ENCODE measurements at regions not wholly inside any gene's neighbourhood (a gene's known extent, or its start where the extent isn't known, plus 50 kb on each side); places are given as distances from the start of the nearest gene placed in this dataset.

DNA sequence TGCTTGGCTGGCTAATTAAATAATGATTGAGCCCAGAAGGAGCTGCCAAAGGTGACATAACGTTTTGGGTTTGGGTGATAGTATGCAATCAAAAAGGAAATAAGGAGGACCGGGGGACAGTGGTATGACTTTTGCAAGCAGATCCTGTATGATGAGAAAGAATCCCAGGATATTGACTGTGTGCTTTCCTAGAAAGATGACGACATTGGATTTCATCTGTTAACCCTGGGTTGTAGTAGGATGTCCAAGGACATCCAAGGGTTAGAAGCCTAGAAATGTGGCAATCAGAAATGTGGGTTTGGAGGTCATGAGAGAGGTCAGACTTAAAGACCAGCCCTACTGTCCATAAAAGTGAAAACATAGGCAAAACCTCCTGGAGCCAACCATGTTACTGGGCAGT, 50.3 kb upstream of the HMHB1 start:
- DNase-seq: no peak
- Mint-ChIP-seq H3K27ac (no peak overlapping the region), H3K4me3 (no peak overlapping the region), H3K9me3 (no peaks in the 10 kb centered on the region), H3K36me3 (ENCODE audit: low read depth) (no peaks in the 10 kb centered on the region), H3K4me1 (ENCODE audit: low read depth) (peaks cover 37% of the 10 kb centered on the region), H3K27me3 (ENCODE audit: insufficient read depth) (no peaks in the 10 kb centered on the region)
- TF ChIP-seq, protein P1, sequence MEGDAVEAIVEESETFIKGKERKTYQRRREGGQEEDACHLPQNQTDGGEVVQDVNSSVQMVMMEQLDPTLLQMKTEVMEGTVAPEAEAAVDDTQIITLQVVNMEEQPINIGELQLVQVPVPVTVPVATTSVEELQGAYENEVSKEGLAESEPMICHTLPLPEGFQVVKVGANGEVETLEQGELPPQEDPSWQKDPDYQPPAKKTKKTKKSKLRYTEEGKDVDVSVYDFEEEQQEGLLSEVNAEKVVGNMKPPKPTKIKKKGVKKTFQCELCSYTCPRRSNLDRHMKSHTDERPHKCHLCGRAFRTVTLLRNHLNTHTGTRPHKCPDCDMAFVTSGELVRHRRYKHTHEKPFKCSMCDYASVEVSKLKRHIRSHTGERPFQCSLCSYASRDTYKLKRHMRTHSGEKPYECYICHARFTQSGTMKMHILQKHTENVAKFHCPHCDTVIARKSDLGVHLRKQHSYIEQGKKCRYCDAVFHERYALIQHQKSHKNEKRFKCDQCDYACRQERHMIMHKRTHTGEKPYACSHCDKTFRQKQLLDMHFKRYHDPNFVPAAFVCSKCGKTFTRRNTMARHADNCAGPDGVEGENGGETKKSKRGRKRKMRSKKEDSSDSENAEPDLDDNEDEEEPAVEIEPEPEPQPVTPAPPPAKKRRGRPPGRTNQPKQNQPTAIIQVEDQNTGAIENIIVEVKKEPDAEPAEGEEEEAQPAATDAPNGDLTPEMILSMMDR (IDR thresholded peaks at IDR 0.05): no peak

GRCh38 chr5:143760755-143761154, 51.2 kb upstream of the HMHB1 start:
- no peaks in the 10 kb centered on the region for H3K36me3 Mint-ChIP-seq (ENCODE audit: low read depth)
- H3K27me3 Mint-ChIP-seq (ENCODE audit: insufficient read depth): no peaks in the 10 kb centered on the region
- H3K9me3 Mint-ChIP-seq: no peaks in the 10 kb centered on the region
- no peak overlapping the region for H3K27ac Mint-ChIP-seq
- no peak for DNase-seq
- TF ChIP-seq, protein P1 (IDR thresholded peaks at IDR 0.05): no peak
- H3K4me1 Mint-ChIP-seq (ENCODE audit: low read depth): peaks cover 37% of the 10 kb centered on the region
- H3K4me3 Mint-ChIP-seq: no peak overlapping the region

DNA sequence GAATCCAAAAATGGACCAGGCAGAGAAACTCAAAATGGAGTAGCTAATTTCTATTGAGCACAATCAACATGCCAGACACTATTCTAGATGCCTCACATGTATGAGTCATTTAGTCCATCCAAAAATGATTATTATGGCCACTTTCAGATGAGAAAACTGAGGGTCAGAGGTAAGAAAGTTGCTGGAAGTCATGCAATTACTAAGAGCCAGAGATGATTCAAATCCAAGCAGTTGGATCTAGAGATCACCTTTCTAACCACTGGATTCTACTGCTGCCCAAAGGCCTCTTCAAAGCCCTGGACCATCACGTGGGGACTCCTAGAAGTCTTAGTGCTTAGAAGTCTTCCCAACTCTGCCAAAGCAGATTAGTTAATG, 51.8 kb upstream of the HMHB1 start:
- no peaks in the 10 kb centered on the region for H3K27me3 Mint-ChIP-seq (ENCODE audit: insufficient read depth)
- H3K4me3 Mint-ChIP-seq: no peak overlapping the region
- TF ChIP-seq, protein P1 (IDR thresholded peaks at IDR 0.05): no peak
- peaks cover 37% of the 10 kb centered on the region for H3K4me1 Mint-ChIP-seq (ENCODE audit: low read depth)
- no peaks in the 10 kb centered on the region for H3K9me3 Mint-ChIP-seq
- H3K27ac Mint-ChIP-seq: no peak overlapping the region
- DNase-seq: no peak
- no peaks in the 10 kb centered on the region for H3K36me3 Mint-ChIP-seq (ENCODE audit: low read depth)

DNA sequence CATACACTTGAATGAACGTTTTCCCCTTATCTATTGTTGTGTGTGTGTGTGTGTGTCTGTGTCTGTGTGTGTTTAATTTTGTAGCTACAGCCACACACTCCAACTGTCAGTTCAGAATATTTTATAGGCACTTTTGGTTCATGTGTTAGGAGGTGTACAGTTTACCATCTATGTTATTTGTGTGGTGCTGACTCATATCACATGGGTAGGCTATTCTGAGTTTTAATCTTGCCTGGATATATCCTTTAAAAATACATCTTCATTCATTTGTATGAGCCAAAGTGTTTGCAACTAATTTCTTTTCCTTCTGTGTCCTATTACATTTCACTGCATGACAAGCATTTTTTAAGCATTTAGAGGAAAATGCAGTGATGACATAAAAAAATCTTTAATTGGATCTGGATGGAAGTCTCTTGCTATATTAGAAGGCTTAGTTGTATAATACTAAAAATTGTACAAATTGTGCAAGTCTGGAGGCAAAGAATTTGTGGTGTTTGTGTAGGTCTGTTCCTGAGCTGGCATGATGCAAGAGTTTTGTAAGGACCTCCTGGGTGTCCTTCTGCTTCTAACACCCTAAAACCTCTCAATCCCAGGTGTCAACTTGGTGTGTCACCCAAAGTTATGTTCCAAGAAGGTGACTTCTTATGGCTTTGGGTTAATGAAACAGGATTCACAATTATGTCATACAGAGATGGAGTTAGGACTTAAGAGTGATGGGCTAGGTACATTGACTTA, 52.4 kb upstream of the HMHB1 start:
- H3K36me3 Mint-ChIP-seq (ENCODE audit: low read depth): no peaks in the 10 kb centered on the region
- H3K27ac Mint-ChIP-seq: peak overlapping the region; percentile 2; the same call in 1 of the 2 replicates
- H3K27me3 Mint-ChIP-seq (ENCODE audit: insufficient read depth): no peaks in the 10 kb centered on the region
- H3K4me1 Mint-ChIP-seq (ENCODE audit: low read depth): peaks cover 37% of the 10 kb centered on the region
- TF ChIP-seq, protein P1 (IDR thresholded peaks at IDR 0.05): no peak
- DNase-seq: no peak
- no peaks in the 10 kb centered on the region for H3K9me3 Mint-ChIP-seq
- no peak overlapping the region for H3K4me3 Mint-ChIP-seq

DNA sequence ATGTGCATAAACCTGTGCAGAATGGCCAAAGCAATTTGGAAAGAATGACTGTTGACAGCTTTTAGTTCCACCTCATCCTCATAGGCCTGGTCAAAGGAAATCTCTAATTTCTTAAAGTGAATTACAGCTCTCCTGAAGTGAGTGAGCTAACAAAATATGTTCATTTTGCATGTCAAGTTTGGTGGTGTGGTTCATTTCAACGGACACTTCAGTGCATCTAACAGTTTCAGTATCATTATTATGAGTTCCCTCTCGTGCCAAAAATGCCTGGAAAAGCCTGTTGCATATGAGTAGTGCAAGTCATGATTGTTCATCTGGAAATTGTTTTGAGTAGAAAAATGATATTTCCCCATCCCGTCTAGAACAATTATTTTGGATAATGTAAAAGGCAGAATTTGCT, 53.2 kb upstream of the HMHB1 start:
- Mint-ChIP-seq H3K36me3 (ENCODE audit: low read depth) (no peaks in the 10 kb centered on the region), H3K27me3 (ENCODE audit: insufficient read depth) (no peaks in the 10 kb centered on the region), H3K27ac (peak overlapping the region; percentile 2; the same call in 1 of the 2 replicates), H3K9me3 (no peaks in the 10 kb centered on the region), H3K4me1 (ENCODE audit: low read depth) (peaks cover 37% of the 10 kb centered on the region), H3K4me3 (no peak overlapping the region)
- TF ChIP-seq, protein P1 (IDR thresholded peaks at IDR 0.05): no peak
- DNase-seq: no peak
